ENCODE measurements at regions not wholly inside any gene's neighbourhood (a gene's known extent, or its start where the extent isn't known, plus 50 kb on each side); places are given as distances from the start of the nearest gene placed in this dataset.

GRCh38 chr5:174843263-174844250, 119.2 kb downstream of the MSX2 start:
- Mint-ChIP-seq H3K4me1 (ENCODE audit: low read depth, unreplicated experiment) (no peaks in the 10 kb centered on the region), H3K9me3 (ENCODE audit: unreplicated experiment) (no peaks in the 10 kb centered on the region), H3K36me3 (ENCODE audit: insufficient read depth, unreplicated experiment) (no peaks in the 10 kb centered on the region), H3K4me3 (ENCODE audit: unreplicated experiment) (no peak overlapping the region), H3K27ac (ENCODE audit: unreplicated experiment) (no peak overlapping the region), H3K27me3 (ENCODE audit: insufficient read depth, unreplicated experiment) (peaks cover 29% of the 10 kb centered on the region)
- POLR2A ChIA-PET: no interaction called here
- no peak for DNase-seq
- Histone ChIP-seq H3K36me3 (ENCODE audit: control insufficient read depth, insufficient read depth, low read length) (no peaks in the 10 kb centered on the region), H3K27me3 (replicated peaks; ENCODE audit: control insufficient read depth, insufficient read depth, low read length) (no peaks in the 10 kb centered on the region), H3K4me3 (ENCODE audit: low read depth, low read length) (no peak overlapping the region), H3K4me1 (no peaks in the 10 kb centered on the region), H3K9me3 (peaks cover 1% of the 10 kb centered on the region; the same call in 1 of the 2 replicates)
- intact Hi-C loops (cut with micrococcal nuclease; ENCODE audit: unreplicated experiment): no loop called here
- no peak for TF ChIP-seq CTCF (IDR thresholded peaks at IDR 0.05; ENCODE audit: insufficient read depth in 1 of 2, low read depth in 1 of 2, low read length in 1 of 2, severe bottlenecking in 1 of 2, unreplicated experiment in 1 of 2)
- no TSS peak for BruUV-seq (replicated peaks)
- CTCF ChIA-PET: no interaction called here

GRCh38 chr5:174840435-174840834, 116.1 kb downstream of the MSX2 start:
- H3K4me1 ChIP-seq: no peaks in the 10 kb centered on the region
- no peak overlapping the region for H3K27ac Mint-ChIP-seq (ENCODE audit: unreplicated experiment)
- intact Hi-C loops (cut with micrococcal nuclease; ENCODE audit: unreplicated experiment): no loop called here
- POLR2A ChIA-PET: no interaction called here
- H3K4me3 ChIP-seq (ENCODE audit: low read depth, low read length): no peak overlapping the region
- BruUV-seq (replicated peaks): no TSS peak
- peaks cover 21% of the 10 kb centered on the region for H3K27me3 Mint-ChIP-seq (ENCODE audit: insufficient read depth, unreplicated experiment)
- no peak for DNase-seq
- no peaks in the 10 kb centered on the region for H3K9me3 Mint-ChIP-seq (ENCODE audit: unreplicated experiment)
- H3K9me3 ChIP-seq: no peaks in the 10 kb centered on the region
- H3K36me3 ChIP-seq (ENCODE audit: control insufficient read depth, insufficient read depth, low read length): no peaks in the 10 kb centered on the region
- TF ChIP-seq CTCF (IDR thresholded peaks at IDR 0.05; ENCODE audit: insufficient read depth in 1 of 2, low read depth in 1 of 2, low read length in 1 of 2, severe bottlenecking in 1 of 2, unreplicated experiment in 1 of 2): no peak
- H3K27me3 ChIP-seq (replicated peaks; ENCODE audit: control insufficient read depth, insufficient read depth, low read length): no peaks in the 10 kb centered on the region
- CTCF ChIA-PET: no interaction called here
- H3K4me1 Mint-ChIP-seq (ENCODE audit: low read depth, unreplicated experiment): no peaks in the 10 kb centered on the region
- H3K4me3 Mint-ChIP-seq (ENCODE audit: unreplicated experiment): no peak overlapping the region
- H3K36me3 Mint-ChIP-seq (ENCODE audit: insufficient read depth, unreplicated experiment): no peaks in the 10 kb centered on the region

GRCh38 chr5:174839196-174839595, 114.8 kb downstream of the MSX2 start:
- Mint-ChIP-seq H3K27me3 (ENCODE audit: insufficient read depth, unreplicated experiment) (peaks cover 17% of the 10 kb centered on the region), H3K4me1 (ENCODE audit: low read depth, unreplicated experiment) (no peaks in the 10 kb centered on the region), H3K36me3 (ENCODE audit: insufficient read depth, unreplicated experiment) (no peaks in the 10 kb centered on the region), H3K27ac (ENCODE audit: unreplicated experiment) (no peak overlapping the region), H3K9me3 (ENCODE audit: unreplicated experiment) (no peaks in the 10 kb centered on the region), H3K4me3 (ENCODE audit: unreplicated experiment) (no peak overlapping the region)
- TF ChIP-seq CTCF (IDR thresholded peaks at IDR 0.05; ENCODE audit: insufficient read depth in 1 of 2, low read depth in 1 of 2, low read length in 1 of 2, severe bottlenecking in 1 of 2, unreplicated experiment in 1 of 2): no peak
- Histone ChIP-seq H3K27me3 (replicated peaks; ENCODE audit: control insufficient read depth, insufficient read depth, low read length) (no peaks in the 10 kb centered on the region), H3K36me3 (ENCODE audit: control insufficient read depth, insufficient read depth, low read length) (no peaks in the 10 kb centered on the region), H3K9me3 (no peaks in the 10 kb centered on the region), H3K4me3 (ENCODE audit: low read depth, low read length) (no peak overlapping the region), H3K4me1 (no peaks in the 10 kb centered on the region)
- DNase-seq: no peak
- CTCF ChIA-PET: no interaction called here
- no TSS peak for BruUV-seq (replicated peaks)
- intact Hi-C loops (cut with micrococcal nuclease; ENCODE audit: unreplicated experiment): no loop called here
- POLR2A ChIA-PET: no interaction called here
